ENCODE measurements at regions not wholly inside any gene's neighbourhood (a gene's known extent, or its start where the extent isn't known, plus 50 kb on each side); places are given as distances from the start of the nearest gene placed in this dataset.

GRCh38 chr2:129734343-129735034 lies 245.0 kb upstream of the RAB6C start:
- TF ChIP-seq CTCF (IDR thresholded peaks at IDR 0.05; ENCODE audit: low read length) (no peak), EZH2 (optimal IDR thresholded peaks at IDR 0.05; ENCODE audit: low read depth, low read length) (no peak), EZH2phosphoT487 (IDR thresholded peaks at IDR 0.05; ENCODE audit: low read length) (no peak)
